ENCODE measurements at regions not wholly inside any gene's neighbourhood (a gene's known extent, or its start where the extent isn't known, plus 50 kb on each side); places are given as distances from the start of the nearest gene placed in this dataset.
"Not testable (repeated sequence)": the region's sequence is repeated elsewhere in the genome, so short reads cannot be mapped to it uniquely, and the experiment has no call there.

GRCh38 chr2:236782938-236783337 is 213.3 kb downstream of the ACKR3 start:
- Mint-ChIP-seq H3K4me1 (ENCODE audit: insufficient read depth, unreplicated experiment) (peaks cover 15% of the 10 kb centered on the region), H3K27me3 (ENCODE audit: insufficient read depth, unreplicated experiment) (no peaks in the 10 kb centered on the region), H3K27ac (ENCODE audit: low read depth, unreplicated experiment) (peak overlapping the region; percentile 84), H3K9me3 (ENCODE audit: unreplicated experiment) (peaks cover 16% of the 10 kb centered on the region), H3K4me3 (ENCODE audit: unreplicated experiment) (no peak overlapping the region), H3K36me3 (ENCODE audit: insufficient read depth, unreplicated experiment) (peaks cover 6% of the 10 kb centered on the region)
- TF ChIP-seq CTCF (IDR thresholded peaks at IDR 0.05; ENCODE audit: unreplicated experiment): no peak
- BruUV-seq (replicated peaks): no TSS peak
- DNase-seq (ENCODE audit: unreplicated experiment): peak; percentile 82
- CTCF ChIA-PET: no interaction called here
- intact Hi-C loops (cut with micrococcal nuclease): no loop called here
- POLR2A ChIA-PET: interaction anchor here (0.7 to 0.9 kb wide), 5 partner anchors 12 to 305 kb away, joined by 3 to 4 read pairs (median 3); no protein-coding TSS in a partner anchor

GRCh38 chr2:236783417-236784020 is 213.9 kb downstream of the ACKR3 start:
- ChIA-PET CTCF (no interaction called here), POLR2A (no interaction called here)
- no peak for DNase-seq (ENCODE audit: unreplicated experiment)
- Mint-ChIP-seq H3K27me3 (ENCODE audit: insufficient read depth, unreplicated experiment) (no peaks in the 10 kb centered on the region), H3K4me1 (ENCODE audit: insufficient read depth, unreplicated experiment) (peaks cover 15% of the 10 kb centered on the region), H3K9me3 (ENCODE audit: unreplicated experiment) (peaks cover 16% of the 10 kb centered on the region), H3K36me3 (ENCODE audit: insufficient read depth, unreplicated experiment) (peaks cover 6% of the 10 kb centered on the region), H3K27ac (ENCODE audit: low read depth, unreplicated experiment) (no peak overlapping the region), H3K4me3 (ENCODE audit: unreplicated experiment) (no peak overlapping the region)
- no TSS peak for BruUV-seq (replicated peaks)
- TF ChIP-seq CTCF (IDR thresholded peaks at IDR 0.05; ENCODE audit: unreplicated experiment): no peak
- intact Hi-C loops (cut with micrococcal nuclease): no loop called here

- BruUV-seq (replicated peaks): no TSS peak
- TF ChIP-seq CTCF (IDR thresholded peaks at IDR 0.05; ENCODE audit: unreplicated experiment): no peak
- H3K4me3 Mint-ChIP-seq (ENCODE audit: unreplicated experiment): no peak overlapping the region
- CTCF ChIA-PET: no interaction called here
- peaks cover 15% of the 10 kb centered on the region for H3K4me1 Mint-ChIP-seq (ENCODE audit: insufficient read depth, unreplicated experiment)
- intact Hi-C loops (cut with micrococcal nuclease): no loop called here
- peaks cover 16% of the 10 kb centered on the region for H3K9me3 Mint-ChIP-seq (ENCODE audit: unreplicated experiment)
- no peak for DNase-seq (ENCODE audit: unreplicated experiment)
- H3K27ac Mint-ChIP-seq (ENCODE audit: low read depth, unreplicated experiment): no peak overlapping the region
- peaks cover 6% of the 10 kb centered on the region for H3K36me3 Mint-ChIP-seq (ENCODE audit: insufficient read depth, unreplicated experiment)
- POLR2A ChIA-PET: interaction anchor here (0.7 to 1.2 kb wide), 2 partner anchors 15 to 279 kb away, joined by 3 read pairs; no protein-coding TSS in a partner anchor
- no peaks in the 10 kb centered on the region for H3K27me3 Mint-ChIP-seq (ENCODE audit: insufficient read depth, unreplicated experiment)
These were observed 216.0 kb downstream of the ACKR3 start for GRCh38 chr2:236785611-236786057.

- CTCF ChIA-PET: no interaction called here
- no peak overlapping the region for H3K4me3 Mint-ChIP-seq (ENCODE audit: unreplicated experiment)
- H3K36me3 Mint-ChIP-seq (ENCODE audit: insufficient read depth, unreplicated experiment): peaks cover 6% of the 10 kb centered on the region
- peaks cover 15% of the 10 kb centered on the region for H3K4me1 Mint-ChIP-seq (ENCODE audit: insufficient read depth, unreplicated experiment)
- no peak overlapping the region for H3K27ac Mint-ChIP-seq (ENCODE audit: low read depth, unreplicated experiment)
- DNase-seq (ENCODE audit: unreplicated experiment): no peak
- intact Hi-C loops (cut with micrococcal nuclease): no loop called here
- no peak for TF ChIP-seq CTCF (IDR thresholded peaks at IDR 0.05; ENCODE audit: unreplicated experiment)
- POLR2A ChIA-PET: interaction anchor here (1.2 kb wide), 1 partner anchor 16 kb away, joined by 3 read pairs; no protein-coding TSS in a partner anchor
- BruUV-seq (replicated peaks): no TSS peak
- peaks cover 16% of the 10 kb centered on the region for H3K9me3 Mint-ChIP-seq (ENCODE audit: unreplicated experiment)
- no peaks in the 10 kb centered on the region for H3K27me3 Mint-ChIP-seq (ENCODE audit: insufficient read depth, unreplicated experiment)
These were observed 217.1 kb downstream of the ACKR3 start for GRCh38 chr2:236786751-236787150.

GRCh38 chr2:236787376-236787775 is 217.8 kb downstream of the ACKR3 start:
- H3K4me1 Mint-ChIP-seq (ENCODE audit: insufficient read depth, unreplicated experiment): peaks cover 15% of the 10 kb centered on the region
- intact Hi-C loops (cut with micrococcal nuclease); BruUV-seq (replicated peaks); H3K36me3 Mint-ChIP-seq (ENCODE audit: insufficient read depth, unreplicated experiment); H3K27me3 Mint-ChIP-seq (ENCODE audit: insufficient read depth, unreplicated experiment); DNase-seq (ENCODE audit: unreplicated experiment); POLR2A ChIA-PET; CTCF ChIA-PET; H3K4me3 Mint-ChIP-seq (ENCODE audit: unreplicated experiment); H3K27ac Mint-ChIP-seq (ENCODE audit: low read depth, unreplicated experiment): not testable (repeated sequence)
- peaks cover 16% of the 10 kb centered on the region for H3K9me3 Mint-ChIP-seq (ENCODE audit: unreplicated experiment)

Data from MCF 10A (cell line).